T-helper 9 cell (primary cell): ENCODE measurements at regions not wholly inside any gene's neighbourhood (a gene's known extent, or its start where the extent isn't known, plus 50 kb on each side); places are given as distances from the start of the nearest gene placed in this dataset.
"Not testable (repeated sequence)": the region's sequence is repeated elsewhere in the genome, so short reads cannot be mapped to it uniquely, and the experiment has no call there.

ENCODE experiments used
- DNase-seq: peaks from one replicate; pipeline ENCODE4 v3.0.0-alpha.2; 2020

DNA sequence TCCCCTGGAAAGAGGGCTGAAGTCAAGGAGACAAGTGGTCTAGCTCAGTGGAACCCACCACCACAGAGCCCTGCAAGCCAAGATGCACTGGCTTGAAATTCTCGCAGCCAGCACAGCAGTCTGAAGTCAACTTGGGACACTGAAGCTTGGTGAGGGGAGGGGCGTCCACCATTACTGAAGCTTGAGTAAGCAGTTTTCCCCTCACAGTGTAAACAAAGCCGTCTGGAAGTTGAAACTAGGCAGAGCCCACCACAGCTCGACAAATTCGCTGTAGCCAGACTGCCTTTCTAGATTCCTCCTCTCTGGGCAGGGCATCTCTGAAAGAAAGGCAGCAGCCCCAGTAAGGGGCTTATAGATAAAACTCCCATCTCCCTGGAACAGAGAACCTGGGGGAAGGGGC is 87.3 kb upstream of the KITLG start:
- DNase-seq: not testable (repeated sequence)

DNA sequence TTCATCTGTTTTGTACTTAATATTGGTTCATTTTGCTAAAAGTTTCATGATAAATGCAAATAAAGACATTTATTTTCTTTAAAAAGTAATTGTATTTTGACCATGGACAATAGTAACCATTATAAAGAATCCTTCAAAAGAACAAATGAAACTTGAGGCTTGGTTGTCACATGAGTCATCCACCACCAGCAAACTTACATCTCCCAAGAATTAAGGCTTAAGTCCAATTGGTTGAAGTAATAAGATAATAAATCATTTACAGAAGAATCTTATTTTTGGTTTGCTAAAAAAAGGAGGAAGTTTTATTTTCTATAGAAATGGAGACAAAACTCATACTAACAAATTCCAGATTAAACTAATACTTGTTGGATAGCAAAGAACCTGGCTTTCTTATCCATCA is 84.8 kb upstream of the KITLG start:
- DNase-seq: no peak

DNA sequence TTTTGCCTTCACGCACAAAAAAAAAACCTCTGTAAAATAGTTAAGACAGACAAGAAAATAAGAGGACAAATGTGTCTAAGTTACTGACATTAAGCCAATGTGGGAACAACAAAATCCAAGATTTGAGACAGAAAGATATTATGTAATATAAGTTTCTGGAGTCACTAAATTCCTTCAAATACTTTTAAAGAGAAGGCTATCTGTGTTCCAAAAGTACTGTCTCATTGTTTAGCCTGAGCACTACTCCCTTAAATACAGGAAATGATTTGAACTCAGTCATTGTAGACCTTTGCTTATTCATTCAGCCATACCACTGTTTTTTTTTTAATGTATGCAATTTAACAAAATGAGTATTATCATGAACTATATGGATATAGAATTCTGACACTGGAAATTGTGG is 82.7 kb upstream of the KITLG start:
- no peak for DNase-seq

DNA sequence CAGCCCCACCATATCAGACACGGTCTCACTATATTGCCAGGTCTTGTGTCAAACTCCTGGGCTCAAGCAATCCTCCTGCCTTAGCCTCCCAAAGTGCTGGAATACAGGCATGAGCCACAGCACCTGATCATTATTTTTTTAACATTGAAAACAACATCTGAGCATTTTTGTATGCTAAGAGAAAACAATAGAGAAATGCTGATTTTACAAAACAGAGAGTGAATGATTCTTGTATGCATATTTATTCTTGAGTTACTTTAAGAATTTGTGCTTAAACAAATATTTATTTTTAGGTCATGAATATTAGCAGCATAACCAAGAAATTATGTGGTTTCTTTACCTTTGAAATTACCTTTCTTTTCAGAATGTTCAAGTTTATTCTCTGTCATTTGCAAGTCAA is 81.8 kb upstream of the KITLG start:
- DNase-seq: no peak

DNA sequence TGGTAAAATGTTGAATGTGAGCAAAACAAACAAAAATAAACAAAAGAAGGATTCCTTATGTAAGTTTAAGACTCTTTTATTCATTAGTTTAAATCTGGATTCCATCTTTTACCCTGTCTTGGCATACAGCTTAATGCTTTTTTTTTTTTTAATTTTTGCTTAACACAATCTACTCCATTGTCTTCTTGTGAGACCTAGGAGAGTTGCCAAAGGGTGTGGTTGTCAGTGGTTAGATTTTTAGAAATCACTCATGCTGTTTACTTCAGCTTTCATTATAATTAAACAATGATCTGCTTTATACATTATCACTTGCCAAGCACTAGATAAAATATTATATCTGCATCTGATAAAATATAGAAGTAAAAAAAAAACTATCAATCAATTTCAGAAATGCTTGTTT is 77.7 kb upstream of the KITLG start:
- no peak for DNase-seq

DNA sequence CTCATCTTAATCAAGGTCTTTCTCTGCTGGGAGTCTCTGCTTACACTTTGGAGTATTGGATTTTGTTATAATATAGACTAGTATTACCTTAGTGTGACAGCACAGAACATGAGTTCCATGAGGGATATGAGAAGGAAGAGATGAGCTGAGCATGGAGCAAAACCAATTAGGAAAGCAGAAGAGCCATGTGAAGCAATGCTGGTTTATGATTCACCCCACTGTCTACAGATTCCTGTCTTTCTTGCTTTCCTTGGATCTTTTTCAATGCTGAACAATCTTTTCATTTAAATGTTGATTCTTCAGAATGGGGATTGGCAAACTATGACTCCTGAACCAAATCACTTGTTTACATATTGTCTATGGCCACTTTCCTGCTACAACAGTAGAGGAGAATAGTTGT is 70.4 kb upstream of the KITLG start:
- no peak for DNase-seq

DNA sequence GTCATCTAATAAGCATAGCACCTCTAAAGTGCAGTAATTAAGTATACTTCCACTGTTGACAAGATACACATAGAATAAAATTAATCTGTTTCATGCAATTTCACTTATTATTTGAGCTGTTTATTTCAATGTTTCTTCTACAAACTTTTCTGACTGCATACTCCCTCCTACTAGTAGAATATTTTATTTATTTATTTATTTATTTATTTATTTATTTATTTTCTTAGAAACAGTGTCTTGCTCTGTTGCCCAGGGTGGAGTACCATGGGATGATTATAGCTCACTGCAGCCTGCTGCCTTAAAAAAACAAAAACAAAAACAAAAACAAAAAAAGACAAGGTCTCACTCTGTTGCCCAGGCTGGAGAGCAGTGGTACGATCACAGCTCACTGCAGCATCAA is 68.4 kb upstream of the KITLG start:
- no peak for DNase-seq

DNA sequence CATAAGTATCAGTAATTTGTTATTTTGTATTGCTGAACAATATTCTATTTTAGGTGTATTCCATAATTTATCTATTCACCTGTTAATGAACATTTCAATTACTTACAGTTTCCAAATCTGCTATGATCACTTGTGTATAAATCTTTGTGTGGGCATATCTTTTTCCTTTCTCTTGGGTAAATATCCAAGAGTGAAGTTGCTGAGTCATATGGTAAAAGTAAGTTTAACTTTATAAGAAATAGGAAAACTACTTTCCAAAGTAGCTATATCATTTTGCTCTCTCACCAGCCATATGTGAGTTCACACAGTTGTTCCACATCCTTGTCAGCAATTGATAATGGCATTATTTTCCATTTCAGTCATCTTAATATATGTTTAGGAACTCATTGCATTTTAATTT is 66.6 kb upstream of the KITLG start:
- DNase-seq: no peak

DNA sequence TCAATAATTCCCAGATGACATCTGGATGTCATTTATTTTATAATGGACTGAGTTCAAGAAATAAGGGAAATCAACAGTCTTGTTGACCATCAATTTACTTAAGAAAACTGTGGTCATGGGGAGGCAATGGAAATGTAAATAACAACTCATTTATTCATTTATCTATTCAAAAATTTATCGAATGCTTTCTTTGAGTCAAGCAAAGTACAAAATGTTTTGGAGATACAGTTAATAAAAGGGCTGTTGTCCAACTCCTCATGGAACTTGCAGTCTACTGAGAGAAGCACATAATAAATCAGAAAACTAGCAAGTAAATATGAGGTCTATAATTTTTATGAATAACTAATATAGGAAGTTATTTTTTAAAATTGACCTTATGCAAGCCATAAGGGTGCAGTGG is 65.5 kb upstream of the KITLG start:
- DNase-seq: no peak

DNA sequence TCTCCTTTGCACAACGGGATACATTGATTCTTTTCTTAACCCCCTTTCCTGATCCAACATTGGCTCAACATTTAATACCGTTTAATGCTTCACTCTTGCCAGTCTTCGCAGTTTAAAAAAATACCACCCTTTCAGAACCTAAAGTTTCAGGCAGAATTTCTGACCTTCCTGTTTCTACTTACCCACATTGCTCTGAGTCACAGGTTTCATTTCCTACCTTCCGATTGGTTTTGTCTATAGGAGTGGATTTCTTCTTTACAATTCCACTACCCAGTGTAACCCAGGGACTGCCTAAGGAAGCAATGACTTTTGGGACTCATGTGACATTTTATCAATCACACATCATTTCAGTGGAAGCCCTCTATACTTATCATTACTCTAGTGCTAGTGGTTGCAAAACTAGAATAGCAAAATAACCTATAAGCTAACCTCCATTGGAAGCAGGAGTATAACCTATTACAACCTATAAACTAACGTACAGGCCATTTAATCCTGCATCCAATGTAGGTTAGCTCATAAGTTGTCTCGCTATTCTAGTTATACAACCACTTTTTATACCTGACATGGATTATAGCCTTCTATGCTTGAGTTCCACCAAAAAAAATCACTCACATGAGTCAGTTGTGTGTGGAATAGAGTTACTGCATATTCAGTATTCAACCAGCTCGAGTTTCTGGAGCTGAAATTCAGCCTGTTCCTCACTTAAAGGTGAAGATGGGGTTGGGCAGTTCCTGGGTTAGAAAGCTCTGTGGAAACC is 64.9 kb upstream of the KITLG start:
- no peak for DNase-seq

DNA sequence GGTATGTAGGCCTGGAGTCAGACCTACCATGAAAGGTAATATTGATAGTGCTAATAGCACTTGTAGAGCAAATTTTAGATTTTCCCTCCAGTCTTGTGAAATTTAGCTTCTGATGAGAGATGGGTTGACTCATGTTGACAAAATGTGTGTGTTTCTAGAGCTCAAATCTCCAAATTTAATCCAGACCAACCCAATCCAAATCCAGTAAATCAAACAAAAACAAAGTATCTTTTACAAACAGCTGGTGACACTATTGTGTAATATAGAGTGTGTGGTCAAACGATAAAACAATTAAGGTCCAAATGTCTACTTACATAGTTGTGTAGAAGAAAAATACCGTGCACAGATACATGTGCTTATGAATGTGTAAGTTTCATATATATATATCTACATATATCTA is 63.4 kb upstream of the KITLG start:
- DNase-seq: no peak

DNA sequence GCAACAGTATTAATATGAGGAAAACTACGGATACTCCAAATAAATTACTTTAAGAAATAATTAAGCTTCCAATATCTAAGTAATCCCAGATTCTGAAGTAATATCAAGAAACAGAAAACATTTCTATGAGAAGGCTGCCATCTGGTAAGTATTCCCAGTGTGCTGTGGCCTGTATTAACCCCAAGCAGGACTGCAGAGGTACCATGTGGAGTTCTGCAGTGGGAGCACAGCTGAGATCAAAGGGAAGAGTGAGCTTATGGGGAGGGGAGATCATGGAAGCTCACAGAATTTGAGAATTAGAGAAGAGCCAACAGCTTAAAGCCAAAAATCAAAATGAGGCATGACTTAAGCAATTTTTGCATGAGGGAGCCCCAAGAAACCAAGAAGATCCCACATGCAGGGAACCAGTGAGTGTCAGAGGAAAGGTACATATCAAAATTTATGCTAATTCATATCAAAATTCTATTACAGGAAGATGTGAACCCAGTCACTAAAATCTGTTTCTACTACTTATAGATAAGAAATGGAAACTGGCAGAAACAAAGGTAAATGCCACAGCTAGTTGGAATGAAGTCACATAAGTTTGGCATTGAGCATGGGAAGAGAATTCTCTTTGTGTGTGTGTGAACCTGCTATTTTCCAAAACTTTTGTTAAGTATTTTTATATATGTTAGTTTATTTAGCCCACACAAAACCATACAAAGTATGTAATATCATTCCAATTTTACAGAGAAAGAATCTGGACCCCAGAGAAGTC is 62.6 kb upstream of the KITLG start:
- DNase-seq: no peak

DNA sequence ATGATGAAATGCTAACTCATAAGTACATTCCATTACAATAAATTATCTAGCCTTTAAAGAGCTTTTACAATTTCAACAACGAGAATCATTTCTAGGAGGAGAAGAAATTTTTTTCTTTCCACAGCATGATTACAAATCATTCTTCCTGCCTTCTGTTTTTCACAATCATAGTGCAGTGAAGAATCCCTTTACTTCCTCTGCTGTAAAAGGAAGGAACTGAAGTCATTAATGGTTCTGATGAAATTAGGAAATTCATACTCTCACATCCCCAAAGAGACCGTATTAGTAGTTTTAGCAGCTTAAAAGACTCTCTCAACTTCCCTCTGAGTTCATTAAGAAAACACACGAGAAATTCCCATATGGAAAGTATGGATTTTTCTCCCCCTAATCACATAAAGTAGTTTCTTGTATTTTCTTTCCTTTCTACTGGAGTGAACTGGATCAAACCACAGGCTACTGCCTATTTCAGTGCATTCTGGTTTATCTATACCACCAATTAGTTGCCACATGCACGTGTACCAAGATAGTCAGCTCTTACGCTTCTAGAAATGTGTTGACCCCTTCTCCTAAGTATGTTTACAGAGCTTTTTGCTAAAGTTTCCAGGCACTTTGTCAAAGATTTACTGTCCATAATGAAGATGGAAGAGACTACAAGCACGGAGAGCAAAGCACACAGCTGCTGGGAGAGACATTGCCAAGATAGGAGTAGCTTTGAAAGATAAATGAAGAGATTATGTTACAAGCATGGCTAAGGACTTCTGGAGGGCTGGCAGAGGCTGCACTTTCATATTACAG is 58.9 kb upstream of the KITLG start:
- DNase-seq: no peak

DNA sequence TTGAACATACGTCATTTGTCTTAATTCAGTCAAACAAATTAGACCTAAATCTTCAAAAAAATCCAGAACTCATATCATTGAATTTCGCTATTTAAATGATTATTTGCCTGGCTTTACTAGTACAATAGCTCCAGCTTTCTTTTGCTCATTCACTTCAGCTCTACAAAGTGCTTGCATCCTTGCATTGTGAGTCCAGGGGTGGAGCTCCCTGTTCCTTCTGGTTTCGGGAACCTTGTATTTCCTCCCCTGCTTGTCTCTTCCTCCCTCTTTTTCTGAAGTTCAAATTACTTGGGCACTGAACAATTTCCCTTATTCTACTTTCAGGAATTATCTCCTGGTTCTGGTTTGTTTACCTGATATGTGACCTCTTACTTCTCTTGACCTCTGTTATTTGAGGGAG is 58.1 kb upstream of the KITLG start:
- DNase-seq: no peak

DNA sequence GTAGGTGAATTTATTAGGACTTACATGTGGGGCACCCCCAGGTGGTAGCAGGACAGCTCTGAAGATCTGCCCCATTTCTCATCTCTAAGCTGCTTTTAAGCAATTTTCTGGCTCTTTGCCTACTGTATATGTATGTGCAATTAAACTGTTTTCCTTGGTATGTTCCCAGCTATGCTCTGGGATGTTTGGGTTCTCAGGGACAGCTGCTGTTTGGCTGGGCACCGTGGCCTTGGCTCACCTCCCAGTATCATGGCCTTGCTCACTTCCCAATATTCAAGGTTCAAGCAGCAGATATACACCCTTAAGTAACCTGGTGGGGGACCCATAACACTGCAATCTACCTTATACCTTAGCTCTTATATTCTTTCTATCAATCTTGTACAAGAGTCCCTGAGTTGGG is 53.7 kb upstream of the KITLG start:
- no peak for DNase-seq

DNA sequence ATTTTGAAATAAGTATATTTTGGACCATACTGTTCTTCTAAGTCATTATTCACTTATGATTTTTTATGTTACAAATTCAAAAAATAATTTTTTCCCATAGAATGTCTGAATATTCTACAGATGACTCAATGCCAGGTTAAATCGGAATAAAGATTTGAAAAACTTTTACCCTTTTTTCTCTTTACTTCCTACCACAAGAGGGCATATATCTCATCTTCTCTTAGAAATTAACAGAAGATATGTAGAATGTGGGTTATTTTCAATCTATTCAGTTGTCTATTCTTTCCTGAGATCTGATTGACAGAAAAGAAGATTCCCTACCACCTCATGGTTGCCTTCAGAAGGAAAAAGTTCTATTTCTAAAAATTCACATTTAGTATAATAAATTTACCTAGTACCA is 53.0 kb upstream of the KITLG start:
- no peak for DNase-seq

DNA sequence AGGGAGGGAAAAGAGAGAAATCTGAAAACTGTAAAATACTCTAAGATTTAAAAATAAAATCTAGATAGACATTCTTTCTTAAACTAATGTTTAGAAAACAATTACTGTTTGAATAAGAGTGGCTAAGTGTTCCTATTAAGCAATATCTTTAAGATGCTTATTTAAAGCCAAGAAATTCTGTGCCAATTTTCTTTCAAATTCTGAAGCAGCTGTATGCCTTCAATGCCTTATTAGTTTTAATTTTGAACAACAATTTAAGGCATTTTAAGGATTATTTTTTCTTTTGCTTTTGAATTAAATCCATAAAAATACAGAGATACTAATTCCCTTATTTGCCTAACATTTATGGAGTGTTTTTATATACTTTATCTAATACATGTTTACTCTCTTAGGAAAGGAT is 50.3 kb upstream of the KITLG start:
- DNase-seq: no peak
